ENCODE measurements at regions not wholly inside any gene's neighbourhood (a gene's known extent, or its start where the extent isn't known, plus 50 kb on each side); places are given as distances from the start of the nearest gene placed in this dataset.
A peak's percentile ranks its signal among the peaks of the same experiment; 100 is the strongest.
"Not testable (repeated sequence)": the region's sequence is repeated elsewhere in the genome, so short reads cannot be mapped to it uniquely, and the experiment has no call there.

- no peak for DNase-seq
Measured at GRCh38 chr3:6743067-6743720, 117.7 kb upstream of the GRM7 start.

- no peak for DNase-seq
Measured at GRCh38 chr3:6746443-6746842, 114.5 kb upstream of the GRM7 start.

GRCh38 chr3:6747017-6747416 lies 113.9 kb upstream of the GRM7 start:
- DNase-seq, result no peak

GRCh38 chr3:6750782-6751181 lies 110.1 kb upstream of the GRM7 start:
- no peak for DNase-seq

GRCh38 chr3:6753536-6753935 lies 107.4 kb upstream of the GRM7 start:
- DNase-seq, result no peak

- not testable (repeated sequence) for DNase-seq
Measured at GRCh38 chr3:6769532-6770396, 91.2 kb upstream of the GRM7 start.

- DNase-seq, result no peak
Measured at GRCh38 chr3:6770397-6770690, 90.6 kb upstream of the GRM7 start.

GRCh38 chr3:6771171-6771570 lies 89.7 kb upstream of the GRM7 start:
- DNase-seq, result no peak

- DNase-seq, result no peak
Measured at GRCh38 chr3:6779140-6779539, 81.8 kb upstream of the GRM7 start.

- DNase-seq, result no peak
Measured at GRCh38 chr3:6781092-6781491, 79.8 kb upstream of the GRM7 start.

GRCh38 chr3:6785726-6786125 lies 75.2 kb upstream of the GRM7 start:
- DNase-seq, result no peak

- no peak for DNase-seq
Measured at GRCh38 chr3:6791161-6791560, 69.8 kb upstream of the GRM7 start.

- peak; percentile 2 for DNase-seq
Measured at GRCh38 chr3:6799264-6799915, 61.5 kb upstream of the GRM7 start.

- no peak for DNase-seq
Measured at GRCh38 chr3:6803619-6804018, 57.3 kb upstream of the GRM7 start.

GRCh38 chr3:6805236-6805635 lies 55.7 kb upstream of the GRM7 start:
- no peak for DNase-seq

- DNase-seq, result no peak
Measured at GRCh38 chr3:6806991-6807390, 53.9 kb upstream of the GRM7 start.

GRCh38 chr3:6807967-6808588 lies 52.8 kb upstream of the GRM7 start:
- DNase-seq, result no peak

GRCh38 chr3:6809349-6809748 lies 51.6 kb upstream of the GRM7 start:
- DNase-seq, result no peak

Data from activated CD4-positive, alpha-beta T cell treated with anti-CD3 and anti-CD28 coated beads, Interleukin-2, amount 50 U/mL, for 1 hour (primary cell).